GM12874 (cell line): ENCODE measurements at regions not wholly inside any gene's neighbourhood (a gene's known extent, or its start where the extent isn't known, plus 50 kb on each side); places are given as distances from the start of the nearest gene placed in this dataset.

Source experiments
- CTCF ChIP-seq: IDR thresholded peaks from 2 replicates; pipeline ENCODE4 v1.5.1; 2011; ENCODE audit warnings: low read depth, mild to moderate bottlenecking, control low read depth, low read length, moderate library complexity; ENCODE audit not compliant: insufficient read depth

GRCh38 chr5:89313804-89314588 is 431.0 kb upstream of the MEF2C start:
- TF ChIP-seq CTCF, result no peak

GRCh38 chr5:89313044-89313443 is 430.1 kb upstream of the MEF2C start:
- no peak for TF ChIP-seq CTCF

- no peak for TF ChIP-seq CTCF
Observed at GRCh38 chr5:89309268-89309667, 426.3 kb upstream of the MEF2C start.

GRCh38 chr5:89308606-89309040 is 425.6 kb upstream of the MEF2C start:
- no peak for TF ChIP-seq CTCF

GRCh38 chr5:89307972-89308371 is 425.0 kb upstream of the MEF2C start:
- no peak for TF ChIP-seq CTCF

GRCh38 chr5:89303033-89303480 is 420.1 kb upstream of the MEF2C start:
- TF ChIP-seq CTCF, result no peak

- TF ChIP-seq CTCF, result no peak
Observed at GRCh38 chr5:89302102-89302891, 419.3 kb upstream of the MEF2C start.
